ENCODE measurements at regions not wholly inside any gene's neighbourhood (a gene's known extent, or its start where the extent isn't known, plus 50 kb on each side); places are given as distances from the start of the nearest gene placed in this dataset.
A peak's percentile ranks its signal among the peaks of the same experiment; 100 is the strongest.

DNA sequence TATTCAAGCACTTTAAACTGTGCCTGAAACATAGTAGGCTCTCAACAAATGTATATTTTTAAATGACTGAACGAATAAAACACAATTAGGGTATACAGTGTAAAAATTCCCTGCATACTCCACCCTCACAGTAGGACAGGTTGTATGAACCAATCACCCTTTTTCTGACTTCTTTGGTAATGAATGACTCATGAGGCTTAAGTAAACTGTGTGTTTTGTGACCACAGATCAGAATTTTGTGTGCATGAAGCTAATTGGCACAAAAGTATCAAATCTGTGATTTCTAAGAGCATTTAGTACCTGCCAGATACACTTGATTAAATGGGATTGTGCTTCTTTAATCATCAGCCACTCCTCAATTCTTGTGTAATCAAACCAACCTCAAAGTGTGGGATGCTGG lies 109.9 kb upstream of the MAP4K3 start:
- WGBS, result 90% methylated on average over 1 of the region's 1 CpG
- no peak overlapping the region for H3K4me3 ChIP-seq (ENCODE audit: low read depth in 1 of 3, low read length in 3 of 3)
- no peak overlapping the region for H3K27ac ChIP-seq (ENCODE audit: low read depth in 1 of 2, low read length in 2 of 2)
- H3K4me1 ChIP-seq (ENCODE audit: control insufficient read depth in 4 of 4, insufficient read depth in 4 of 4, low read length in 3 of 4), result peaks cover 0 to 18% (median 13%) of the 10 kb centered on the region in 4 donors
- no peak overlapping the region for H3K9ac ChIP-seq (ENCODE audit: low read depth in 1 of 2, low read length in 2 of 2)
- H3K36me3 ChIP-seq (ENCODE audit: control insufficient read depth in 4 of 4, insufficient read depth in 3 of 4, low read depth in 1 of 4, low read length in 3 of 4), result no peaks in the 10 kb centered on the region
- no peaks in the 10 kb centered on the region for H3K9me3 ChIP-seq (ENCODE audit: control insufficient read depth in 4 of 4, low read length in 3 of 4)
- H3K27me3 ChIP-seq (ENCODE audit: control insufficient read depth in 4 of 4, insufficient read depth in 4 of 4, low read length in 3 of 4), result no peaks in the 10 kb centered on the region
- no peak for DNase-seq (ENCODE audit: low spot score)
- TF ChIP-seq JUND (IDR thresholded peaks at IDR 0.05), result peak in 1 of 2 donors; percentile 42
- TF ChIP-seq RXRA (IDR thresholded peaks at IDR 0.05), result no peak
- no peak for TF ChIP-seq RAD21 (IDR thresholded peaks at IDR 0.05)
- TF ChIP-seq SP1 (IDR thresholded peaks at IDR 0.05), result no peak

DNA sequence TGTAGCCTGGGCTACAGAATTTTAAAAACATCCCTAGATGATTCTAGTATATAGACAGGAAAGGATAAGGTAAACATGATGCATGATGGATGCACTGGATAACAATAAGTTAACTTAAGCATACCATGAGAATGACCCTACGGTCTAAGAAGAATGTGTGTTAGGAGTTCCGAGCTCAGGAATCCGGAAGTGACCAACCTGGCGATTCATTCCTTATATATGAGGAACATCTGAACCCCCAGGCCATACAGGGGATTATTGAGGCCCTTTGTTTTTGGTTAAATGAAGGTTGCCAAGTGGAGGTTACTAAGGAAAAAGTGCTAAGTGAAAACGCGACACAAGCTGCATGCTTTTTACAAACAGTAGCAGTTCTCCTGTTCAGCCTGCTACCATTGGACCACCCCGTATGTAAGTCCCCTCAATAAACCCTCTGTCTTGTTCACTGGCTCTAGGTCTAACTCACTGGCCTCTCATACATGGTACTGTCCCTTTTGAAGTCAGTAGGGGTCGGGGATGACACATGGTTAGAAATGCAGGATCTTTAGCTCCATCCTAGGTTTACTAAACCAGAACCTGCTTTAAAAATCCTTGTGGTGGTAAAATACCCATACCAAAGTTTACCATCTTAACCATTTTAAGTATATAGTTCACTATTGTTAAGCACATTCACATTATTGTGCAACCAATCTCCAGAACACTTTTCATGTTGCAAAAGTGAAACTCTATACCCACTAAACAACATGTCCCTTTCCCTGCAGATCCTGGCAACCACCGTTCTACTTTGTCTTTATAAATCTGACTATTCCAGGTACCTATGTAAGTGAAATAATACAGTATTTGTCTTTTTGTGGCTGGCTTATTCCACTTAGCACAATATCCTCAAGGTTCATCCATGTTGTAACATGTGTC lies 111.0 kb upstream of the MAP4K3 start:
- WGBS, result 95% methylated on average over 9 of the region's 9 CpGs

More for the DNA sequence above, 111.0 kb upstream of the MAP4K3 start:
- TF ChIP-seq FOXA2 (IDR thresholded peaks at IDR 0.05), result no peak
- no peak for TF ChIP-seq FOXA1 (IDR thresholded peaks at IDR 0.05)
- TF ChIP-seq, protein P1, sequence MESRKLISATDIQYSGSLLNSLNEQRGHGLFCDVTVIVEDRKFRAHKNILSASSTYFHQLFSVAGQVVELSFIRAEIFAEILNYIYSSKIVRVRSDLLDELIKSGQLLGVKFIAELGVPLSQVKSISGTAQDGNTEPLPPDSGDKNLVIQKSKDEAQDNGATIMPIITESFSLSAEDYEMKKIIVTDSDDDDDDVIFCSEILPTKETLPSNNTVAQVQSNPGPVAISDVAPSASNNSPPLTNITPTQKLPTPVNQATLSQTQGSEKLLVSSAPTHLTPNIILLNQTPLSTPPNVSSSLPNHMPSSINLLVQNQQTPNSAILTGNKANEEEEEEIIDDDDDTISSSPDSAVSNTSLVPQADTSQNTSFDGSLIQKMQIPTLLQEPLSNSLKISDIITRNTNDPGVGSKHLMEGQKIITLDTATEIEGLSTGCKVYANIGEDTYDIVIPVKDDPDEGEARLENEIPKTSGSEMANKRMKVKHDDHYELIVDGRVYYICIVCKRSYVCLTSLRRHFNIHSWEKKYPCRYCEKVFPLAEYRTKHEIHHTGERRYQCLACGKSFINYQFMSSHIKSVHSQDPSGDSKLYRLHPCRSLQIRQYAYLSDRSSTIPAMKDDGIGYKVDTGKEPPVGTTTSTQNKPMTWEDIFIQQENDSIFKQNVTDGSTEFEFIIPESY (IDR thresholded peaks at IDR 0.05), result no peak
- TF ChIP-seq, protein P2, sequence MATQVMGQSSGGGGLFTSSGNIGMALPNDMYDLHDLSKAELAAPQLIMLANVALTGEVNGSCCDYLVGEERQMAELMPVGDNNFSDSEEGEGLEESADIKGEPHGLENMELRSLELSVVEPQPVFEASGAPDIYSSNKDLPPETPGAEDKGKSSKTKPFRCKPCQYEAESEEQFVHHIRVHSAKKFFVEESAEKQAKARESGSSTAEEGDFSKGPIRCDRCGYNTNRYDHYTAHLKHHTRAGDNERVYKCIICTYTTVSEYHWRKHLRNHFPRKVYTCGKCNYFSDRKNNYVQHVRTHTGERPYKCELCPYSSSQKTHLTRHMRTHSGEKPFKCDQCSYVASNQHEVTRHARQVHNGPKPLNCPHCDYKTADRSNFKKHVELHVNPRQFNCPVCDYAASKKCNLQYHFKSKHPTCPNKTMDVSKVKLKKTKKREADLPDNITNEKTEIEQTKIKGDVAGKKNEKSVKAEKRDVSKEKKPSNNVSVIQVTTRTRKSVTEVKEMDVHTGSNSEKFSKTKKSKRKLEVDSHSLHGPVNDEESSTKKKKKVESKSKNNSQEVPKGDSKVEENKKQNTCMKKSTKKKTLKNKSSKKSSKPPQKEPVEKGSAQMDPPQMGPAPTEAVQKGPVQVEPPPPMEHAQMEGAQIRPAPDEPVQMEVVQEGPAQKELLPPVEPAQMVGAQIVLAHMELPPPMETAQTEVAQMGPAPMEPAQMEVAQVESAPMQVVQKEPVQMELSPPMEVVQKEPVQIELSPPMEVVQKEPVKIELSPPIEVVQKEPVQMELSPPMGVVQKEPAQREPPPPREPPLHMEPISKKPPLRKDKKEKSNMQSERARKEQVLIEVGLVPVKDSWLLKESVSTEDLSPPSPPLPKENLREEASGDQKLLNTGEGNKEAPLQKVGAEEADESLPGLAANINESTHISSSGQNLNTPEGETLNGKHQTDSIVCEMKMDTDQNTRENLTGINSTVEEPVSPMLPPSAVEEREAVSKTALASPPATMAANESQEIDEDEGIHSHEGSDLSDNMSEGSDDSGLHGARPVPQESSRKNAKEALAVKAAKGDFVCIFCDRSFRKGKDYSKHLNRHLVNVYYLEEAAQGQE (IDR thresholded peaks at IDR 0.05), result no peak
- TF ChIP-seq TAF1 (conservative IDR thresholded peaks at IDR 0.05), result no peak
- TF ChIP-seq, protein P3, sequence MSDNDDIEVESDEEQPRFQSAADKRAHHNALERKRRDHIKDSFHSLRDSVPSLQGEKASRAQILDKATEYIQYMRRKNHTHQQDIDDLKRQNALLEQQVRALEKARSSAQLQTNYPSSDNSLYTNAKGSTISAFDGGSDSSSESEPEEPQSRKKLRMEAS (IDR thresholded peaks at IDR 0.05), result no peak
- TF ChIP-seq JUND (IDR thresholded peaks at IDR 0.05), result no peak
- Histone ChIP-seq H3K36me3 (ENCODE audit: control insufficient read depth in 4 of 4, insufficient read depth in 3 of 4, low read depth in 1 of 4, low read length in 3 of 4) (no peaks in the 10 kb centered on the region), H3K4me3 (ENCODE audit: low read depth in 1 of 3, low read length in 3 of 3) (no peak overlapping the region), H3K9ac (ENCODE audit: low read depth in 1 of 2, low read length in 2 of 2) (no peak overlapping the region), H3K9me3 (ENCODE audit: control insufficient read depth in 4 of 4, low read length in 3 of 4) (no peaks in the 10 kb centered on the region), H3K27ac (ENCODE audit: low read depth in 1 of 2, low read length in 2 of 2) (no peak overlapping the region), H3K4me1 (ENCODE audit: control insufficient read depth in 4 of 4, insufficient read depth in 4 of 4, low read length in 3 of 4) (peaks cover 0 to 18% (median 13%) of the 10 kb centered on the region in 4 donors), H3K27me3 (ENCODE audit: control insufficient read depth in 4 of 4, insufficient read depth in 4 of 4, low read length in 3 of 4) (no peaks in the 10 kb centered on the region)
- DNase-seq (ENCODE audit: low spot score), result no peak
